ENCODE measurements at regions not wholly inside any gene's neighbourhood (a gene's known extent, or its start where the extent isn't known, plus 50 kb on each side); places are given as distances from the start of the nearest gene placed in this dataset.
"Not testable (repeated sequence)": the region's sequence is repeated elsewhere in the genome, so short reads cannot be mapped to it uniquely, and the experiment has no call there.

- Mint-ChIP-seq H3K27ac (no peak overlapping the region), H3K36me3 (peaks cover 0 to 2% (median 0%) of the 10 kb centered on the region in 3 donors), H3K9me3 (peaks cover 0 to 15% (median 1%) of the 10 kb centered on the region in 6 donors), H3K4me3 (no peak overlapping the region), H3K27me3 (ENCODE audit: low read depth in 3 of 3) (peaks cover 1 to 6% (median 3%) of the 10 kb centered on the region in 3 donors), H3K4me1 (no peaks in the 10 kb centered on the region)
- no peak for DNase-seq
Measured at GRCh38 chr20:12824328-12825225, 184.2 kb upstream of the SPTLC3 start.

GRCh38 chr20:12825226-12825595 is 183.6 kb upstream of the SPTLC3 start:
- Mint-ChIP-seq H3K27me3 (ENCODE audit: low read depth in 3 of 3) (peaks cover 1 to 6% (median 3%) of the 10 kb centered on the region in 3 donors), H3K27ac (no peak overlapping the region)

GRCh38 chr20:12827816-12828385 is 180.9 kb upstream of the SPTLC3 start:
- peaks cover 0 to 9% (median 0%) of the 10 kb centered on the region in 6 donors for H3K9me3 Mint-ChIP-seq
- H3K27ac Mint-ChIP-seq, result no peak overlapping the region
- H3K36me3 Mint-ChIP-seq, result no peaks in the 10 kb centered on the region
- H3K4me1 Mint-ChIP-seq, result no peaks in the 10 kb centered on the region
- peaks cover 0 to 4% (median 1%) of the 10 kb centered on the region in 3 donors for H3K27me3 Mint-ChIP-seq (ENCODE audit: low read depth in 3 of 3)
- no peak overlapping the region for H3K4me3 Mint-ChIP-seq
- no peak for DNase-seq

More at GRCh38 chr20:12825226-12825595, 183.6 kb upstream of the SPTLC3 start:
- Mint-ChIP-seq H3K4me3 (no peak overlapping the region), H3K4me1 (no peaks in the 10 kb centered on the region), H3K36me3 (peaks cover 0 to 2% (median 0%) of the 10 kb centered on the region in 3 donors), H3K9me3 (peaks cover 0 to 15% (median 2%) of the 10 kb centered on the region in 6 donors)
- no peak for DNase-seq

- Mint-ChIP-seq H3K4me1 (no peaks in the 10 kb centered on the region), H3K36me3 (no peaks in the 10 kb centered on the region), H3K4me3 (no peak overlapping the region), H3K27ac (no peak overlapping the region), H3K27me3 (ENCODE audit: low read depth in 3 of 3) (peaks cover 1 to 3% (median 1%) of the 10 kb centered on the region in 3 donors), H3K9me3 (peaks cover 0 to 9% (median 0%) of the 10 kb centered on the region in 6 donors)
- no peak for DNase-seq
Measured at GRCh38 chr20:12829170-12829569, 179.6 kb upstream of the SPTLC3 start.

GRCh38 chr20:12833861-12834260 is 174.9 kb upstream of the SPTLC3 start:
- Mint-ChIP-seq H3K9me3 (peaks cover 0 to 3% (median 0%) of the 10 kb centered on the region in 6 donors), H3K36me3 (no peaks in the 10 kb centered on the region), H3K4me1 (no peaks in the 10 kb centered on the region), H3K27ac (no peak overlapping the region), H3K27me3 (ENCODE audit: low read depth in 3 of 3) (peaks cover 0 to 3% (median 0%) of the 10 kb centered on the region in 3 donors), H3K4me3 (no peak overlapping the region)
- no peak for DNase-seq

GRCh38 chr20:12835999-12836398 is 172.8 kb upstream of the SPTLC3 start:
- no peak overlapping the region for H3K4me3 Mint-ChIP-seq
- H3K9me3 Mint-ChIP-seq, result peaks cover 0 to 1% (median 0%) of the 10 kb centered on the region in 6 donors
- H3K27me3 Mint-ChIP-seq (ENCODE audit: low read depth in 3 of 3), result peaks cover 0 to 3% (median 0%) of the 10 kb centered on the region in 3 donors
- H3K36me3 Mint-ChIP-seq, result no peaks in the 10 kb centered on the region
- H3K4me1 Mint-ChIP-seq, result no peaks in the 10 kb centered on the region
- no peak for DNase-seq
- no peak overlapping the region for H3K27ac Mint-ChIP-seq

- H3K27me3 Mint-ChIP-seq (ENCODE audit: low read depth in 3 of 3), result peaks cover 0 to 3% (median 0%) of the 10 kb centered on the region in 3 donors
- DNase-seq, result no peak
- H3K4me3 Mint-ChIP-seq, result no peak overlapping the region
- H3K4me1 Mint-ChIP-seq, result no peaks in the 10 kb centered on the region
- H3K9me3 Mint-ChIP-seq, result peaks cover 0 to 3% (median 0%) of the 10 kb centered on the region in 6 donors
- no peak overlapping the region for H3K27ac Mint-ChIP-seq
- no peaks in the 10 kb centered on the region for H3K36me3 Mint-ChIP-seq
Measured at GRCh38 chr20:12837646-12838045, 171.1 kb upstream of the SPTLC3 start.

- peaks cover 0 to 3% (median under 1%) of the 10 kb centered on the region in 3 donors for H3K27me3 Mint-ChIP-seq (ENCODE audit: low read depth in 3 of 3)
- H3K4me1 Mint-ChIP-seq, result no peaks in the 10 kb centered on the region
- no peak overlapping the region for H3K27ac Mint-ChIP-seq
- H3K4me3 Mint-ChIP-seq, result no peak overlapping the region
- no peaks in the 10 kb centered on the region for H3K36me3 Mint-ChIP-seq
- peaks cover 0 to 3% (median 0%) of the 10 kb centered on the region in 6 donors for H3K9me3 Mint-ChIP-seq
- DNase-seq, result no peak
Measured at GRCh38 chr20:12838261-12838866, 170.4 kb upstream of the SPTLC3 start.

- peaks cover 0 to 7% (median 3%) of the 10 kb centered on the region in 6 donors for H3K9me3 Mint-ChIP-seq
- no peak for DNase-seq
- H3K4me3 Mint-ChIP-seq, result no peak overlapping the region
- no peaks in the 10 kb centered on the region for H3K36me3 Mint-ChIP-seq
- peaks cover 0 to 5% (median 4%) of the 10 kb centered on the region in 3 donors for H3K27me3 Mint-ChIP-seq (ENCODE audit: low read depth in 3 of 3)
- no peak overlapping the region for H3K27ac Mint-ChIP-seq
- no peaks in the 10 kb centered on the region for H3K4me1 Mint-ChIP-seq
Measured at GRCh38 chr20:12847872-12848271, 160.9 kb upstream of the SPTLC3 start.

- Mint-ChIP-seq H3K27ac (no peak overlapping the region), H3K36me3 (no peaks in the 10 kb centered on the region), H3K9me3 (peaks cover 0 to 11% (median 4%) of the 10 kb centered on the region in 6 donors), H3K27me3 (ENCODE audit: low read depth in 3 of 3) (peaks cover 2 to 5% (median 3%) of the 10 kb centered on the region in 3 donors), H3K4me1 (no peaks in the 10 kb centered on the region), H3K4me3 (no peak overlapping the region)
- DNase-seq, result no peak
Measured at GRCh38 chr20:12849225-12849910, 159.4 kb upstream of the SPTLC3 start.

GRCh38 chr20:12857643-12858042 is 151.1 kb upstream of the SPTLC3 start:
- not testable (repeated sequence) for H3K27ac Mint-ChIP-seq; H3K27me3 Mint-ChIP-seq (ENCODE audit: low read depth in 3 of 3); H3K4me3 Mint-ChIP-seq; DNase-seq; H3K4me1 Mint-ChIP-seq; H3K36me3 Mint-ChIP-seq
- peaks cover 2 to 40% (median 7%) of the 10 kb centered on the region in 6 donors for H3K9me3 Mint-ChIP-seq

GRCh38 chr20:12860619-12861247 is 148.0 kb upstream of the SPTLC3 start:
- Mint-ChIP-seq H3K27ac (no peak overlapping the region), H3K36me3 (no peaks in the 10 kb centered on the region), H3K9me3 (peaks cover 0 to 27% (median 3%) of the 10 kb centered on the region in 6 donors), H3K4me1 (no peaks in the 10 kb centered on the region), H3K27me3 (ENCODE audit: low read depth in 3 of 3) (peaks cover 1 to 3% (median 1%) of the 10 kb centered on the region in 3 donors), H3K4me3 (no peak overlapping the region)
- no peak for DNase-seq

- no peak for DNase-seq
- Mint-ChIP-seq H3K27ac (no peak overlapping the region), H3K36me3 (no peaks in the 10 kb centered on the region), H3K4me3 (no peak overlapping the region), H3K4me1 (peaks cover 0 to 11% of the 10 kb centered on the region in 2 donors), H3K27me3 (ENCODE audit: low read depth in 3 of 3) (peaks cover under 1 to 4% (median 2%) of the 10 kb centered on the region in 3 donors), H3K9me3 (peaks cover 0 to 3% (median 0%) of the 10 kb centered on the region in 6 donors)
Measured at GRCh38 chr20:12869669-12870068, 139.1 kb upstream of the SPTLC3 start.

All from immature natural killer cell (primary cell).